Stomach (tissue), 4 donors: ENCODE measurements at regions not wholly inside any gene's neighbourhood (a gene's known extent, or its start where the extent isn't known, plus 50 kb on each side); places are given as distances from the start of the nearest gene placed in this dataset.

Experiments used
- EP300 ChIP-seq: sonication (generic); formaldehyde crosslinking; IDR thresholded peaks from one replicate; pipeline ENCODE4 v1.6.1; 2017; ENCODE audit warnings: antibody characterized with exemption
- POLR2A ChIP-seq, 4 donors: fragments of 450-650 bp; IDR thresholded peaks; one replicate each; pipeline ENCODE4 v1.6.1; 2016; ENCODE audit warnings: antibody characterized with exemption in 4 of 4, control low read depth in 2 of 4, mild to moderate bottlenecking in 1 of 4, moderate library complexity in 1 of 4
- TF ChIP-seq, protein P1 (sequence below), 7 experiments: fragments of 450-650 bp in 4 of 7; fragments of 200-600 bp in 3 of 7; sonication (generic) in 3 of 7; IDR thresholded peaks; one replicate each; pipeline ENCODE4 v1.5.1; 2016 to 2019; ENCODE audit warnings: antibody characterized with exemption in 7 of 7, control low read depth in 2 of 7, mild to moderate bottlenecking in 1 of 7

- TF ChIP-seq EP300 = no peak
- TF ChIP-seq, protein P1, sequence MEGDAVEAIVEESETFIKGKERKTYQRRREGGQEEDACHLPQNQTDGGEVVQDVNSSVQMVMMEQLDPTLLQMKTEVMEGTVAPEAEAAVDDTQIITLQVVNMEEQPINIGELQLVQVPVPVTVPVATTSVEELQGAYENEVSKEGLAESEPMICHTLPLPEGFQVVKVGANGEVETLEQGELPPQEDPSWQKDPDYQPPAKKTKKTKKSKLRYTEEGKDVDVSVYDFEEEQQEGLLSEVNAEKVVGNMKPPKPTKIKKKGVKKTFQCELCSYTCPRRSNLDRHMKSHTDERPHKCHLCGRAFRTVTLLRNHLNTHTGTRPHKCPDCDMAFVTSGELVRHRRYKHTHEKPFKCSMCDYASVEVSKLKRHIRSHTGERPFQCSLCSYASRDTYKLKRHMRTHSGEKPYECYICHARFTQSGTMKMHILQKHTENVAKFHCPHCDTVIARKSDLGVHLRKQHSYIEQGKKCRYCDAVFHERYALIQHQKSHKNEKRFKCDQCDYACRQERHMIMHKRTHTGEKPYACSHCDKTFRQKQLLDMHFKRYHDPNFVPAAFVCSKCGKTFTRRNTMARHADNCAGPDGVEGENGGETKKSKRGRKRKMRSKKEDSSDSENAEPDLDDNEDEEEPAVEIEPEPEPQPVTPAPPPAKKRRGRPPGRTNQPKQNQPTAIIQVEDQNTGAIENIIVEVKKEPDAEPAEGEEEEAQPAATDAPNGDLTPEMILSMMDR (IDR thresholded peaks at IDR 0.05) = no peak
- no peak for TF ChIP-seq POLR2A (IDR thresholded peaks at IDR 0.05)
These were observed 1193.0 kb downstream of the PCDH9 start for GRCh38 chr13:66037096-66037495.
